GM11168 (cell line): ENCODE measurements at regions not wholly inside any gene's neighbourhood (a gene's known extent, or its start where the extent isn't known, plus 50 kb on each side); places are given as distances from the start of the nearest gene placed in this dataset.

Source experiments
- in situ Hi-C: fragments of 300-500 bp; cut with MboI; formaldehyde crosslinking; loops from one replicate; pipeline ENCODE4 v1.12.0; 2022; ENCODE audit warnings: low sequenced_read_pairs; ENCODE audit not compliant: unreplicated experiment

DNA sequence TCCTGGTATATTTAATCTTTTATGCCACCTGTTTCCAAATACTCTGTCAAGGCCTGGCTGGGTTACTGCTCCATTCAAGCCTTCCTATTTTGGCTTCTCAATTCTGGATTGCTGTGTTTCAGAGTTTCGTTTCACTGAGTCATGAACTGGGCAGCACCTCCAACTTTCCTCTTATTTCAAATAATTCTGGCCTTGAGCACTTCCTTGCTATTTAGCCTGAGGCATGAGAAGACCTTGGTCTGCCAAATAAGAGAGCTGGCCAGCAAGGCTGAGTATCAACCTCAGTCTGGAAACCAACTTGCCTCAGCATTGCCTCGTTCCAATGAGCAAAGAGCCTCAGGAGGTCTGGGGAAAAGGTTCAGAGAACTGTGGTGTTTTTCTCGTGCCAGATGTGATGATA lies 66.6 kb downstream of the TNFAIP3 start:
- in situ Hi-C loops, result no loop called here

DNA sequence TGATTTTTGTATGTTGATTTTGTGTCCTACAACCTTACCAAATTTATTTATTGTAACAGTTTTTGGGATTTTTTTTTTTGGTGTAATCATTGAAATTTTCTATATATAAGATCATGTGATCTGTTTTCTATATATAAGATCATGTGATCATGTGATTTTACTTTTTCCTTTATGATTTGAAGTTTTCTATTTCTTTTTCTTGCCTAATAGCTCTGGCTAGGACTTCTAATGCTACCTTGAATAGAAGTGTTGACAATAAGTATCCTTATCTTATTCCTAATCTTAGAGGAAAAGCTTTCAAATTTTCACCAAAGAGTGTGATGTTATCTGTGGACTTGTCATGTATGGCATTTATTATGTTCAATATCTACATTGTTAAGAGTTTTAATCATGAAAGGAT lies 69.7 kb downstream of the TNFAIP3 start:
- in situ Hi-C loops, result no loop called here

DNA sequence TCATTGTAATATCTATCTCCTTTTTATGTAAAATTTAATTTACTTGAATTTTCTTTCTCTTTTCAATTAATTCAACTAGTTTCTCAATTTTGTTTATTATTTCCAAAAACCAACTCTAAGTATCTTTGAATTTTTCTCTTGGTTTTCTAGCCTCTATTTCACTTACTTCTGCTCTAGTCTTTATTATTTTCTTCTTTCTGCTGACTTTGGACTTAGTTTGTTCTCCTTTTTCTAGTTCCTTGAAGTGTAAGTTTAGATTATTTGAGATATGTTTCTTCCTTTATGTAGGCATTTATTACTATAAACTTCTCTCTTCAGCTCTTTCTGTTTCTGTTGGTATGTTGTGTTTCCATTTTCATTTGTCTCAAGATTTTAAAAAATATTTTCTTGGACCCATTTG lies 70.8 kb downstream of the TNFAIP3 start:
- in situ Hi-C loops, result no loop called here

DNA sequence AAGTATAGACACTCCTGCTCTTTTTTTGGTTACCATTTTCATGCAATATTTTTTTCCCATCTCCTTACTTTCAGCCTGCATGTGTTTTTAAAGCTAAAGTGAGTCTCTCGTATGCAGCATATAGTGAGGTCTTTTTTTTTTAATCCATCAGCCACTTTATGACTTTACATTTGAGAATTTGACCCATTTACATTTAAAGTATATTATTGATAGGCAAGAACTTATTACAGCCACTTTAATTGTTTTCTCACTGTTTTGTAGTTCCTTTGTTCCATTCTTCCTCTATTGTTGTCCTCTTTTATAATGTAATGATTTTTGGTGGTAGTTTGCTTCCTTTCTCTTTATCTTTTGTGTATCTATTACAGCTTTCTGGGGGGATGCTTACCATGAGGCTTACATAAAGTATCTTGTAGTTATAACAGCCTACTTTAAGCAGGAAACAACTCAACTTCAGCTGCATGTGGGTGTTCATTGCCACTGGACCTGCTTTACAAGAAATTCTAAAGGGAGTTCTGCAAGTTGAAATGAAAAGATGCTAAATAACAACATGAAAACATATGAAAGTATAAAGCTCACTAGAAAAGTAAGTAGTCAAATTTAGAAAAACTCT lies 71.8 kb downstream of the TNFAIP3 start:
- in situ Hi-C loops, result no loop called here

DNA sequence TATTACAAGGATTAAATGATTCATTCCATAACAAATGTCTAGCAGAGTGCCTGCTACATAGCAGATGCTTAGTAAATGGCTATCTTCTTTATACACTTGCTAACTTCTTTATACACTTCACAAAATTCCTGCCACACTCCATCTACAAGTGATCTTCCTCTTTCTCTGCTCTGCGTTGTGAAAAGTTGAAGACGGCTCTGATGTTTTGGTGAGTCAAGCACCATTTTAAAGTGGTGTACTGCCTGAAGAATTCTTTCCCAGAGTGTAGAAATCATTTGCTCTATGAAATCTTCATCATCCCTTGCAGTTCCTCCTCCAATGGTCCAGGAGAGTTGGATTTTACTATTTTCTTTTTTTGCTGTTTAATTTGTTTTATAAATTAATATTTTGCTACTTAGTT lies 74.9 kb downstream of the TNFAIP3 start:
- in situ Hi-C loops, result loop anchor here (5.0 kb wide), 2 partner anchors 145 to 245 kb away; no protein-coding TSS in a partner anchor

DNA sequence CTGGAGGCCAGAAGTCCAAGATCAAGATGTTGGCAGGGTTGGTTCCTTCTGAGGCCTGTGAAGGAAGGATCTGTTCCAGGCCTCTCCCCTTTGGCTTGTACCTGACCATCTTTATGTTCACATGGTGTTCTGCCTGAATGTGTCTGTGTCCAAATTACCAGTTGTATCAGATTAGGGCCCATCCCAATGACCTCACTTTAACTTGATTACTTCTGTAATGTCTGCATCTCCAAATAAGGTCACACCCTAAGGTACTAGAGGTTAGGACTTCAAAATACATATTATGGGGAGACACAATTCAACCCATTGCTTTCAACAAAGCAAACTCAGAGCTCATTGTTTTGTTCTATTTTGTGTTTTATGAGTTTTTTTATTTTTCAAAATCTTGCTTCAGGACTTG lies 75.7 kb downstream of the TNFAIP3 start:
- in situ Hi-C loops, result loop anchor here (5.0 kb wide), 2 partner anchors 145 to 245 kb away; no protein-coding TSS in a partner anchor

GRCh38 chr6:137944381-137944780 lies 77.3 kb downstream of the TNFAIP3 start:
- in situ Hi-C loops, result loop anchor here (5.0 kb wide), 2 partner anchors 147 to 247 kb away; no protein-coding TSS in a partner anchor

DNA sequence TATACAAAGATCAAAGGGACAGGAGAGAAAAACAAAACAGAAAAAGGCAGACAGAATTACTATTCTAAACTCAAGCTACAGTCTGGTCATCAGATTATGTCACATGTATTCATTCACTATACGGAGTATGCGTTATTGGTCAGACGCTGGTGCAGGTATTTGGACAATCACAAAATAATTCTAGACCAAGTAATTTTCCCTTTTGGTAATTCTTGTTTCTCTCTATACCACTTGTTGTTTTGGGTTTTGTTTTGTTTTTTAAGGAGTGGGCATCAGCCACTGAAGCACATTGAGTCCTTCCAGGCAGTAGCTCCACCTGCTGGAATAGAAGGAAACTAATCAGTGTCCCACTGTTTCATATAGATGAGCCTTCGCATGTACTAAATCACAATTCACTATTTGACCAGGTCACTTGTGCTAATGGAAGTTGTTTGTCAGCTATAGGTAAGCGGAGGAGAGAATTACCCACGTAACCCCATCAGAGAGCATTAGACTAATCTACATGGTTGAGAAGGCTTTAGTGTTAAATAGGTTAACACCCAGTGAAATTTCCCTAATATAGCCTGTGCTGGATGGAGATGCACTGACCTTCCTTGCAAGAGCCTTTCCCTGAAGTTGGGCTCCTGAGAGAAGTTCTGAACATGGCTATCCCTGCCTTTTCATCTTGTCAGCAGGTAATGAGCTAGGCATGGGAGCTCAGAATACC lies 77.9 kb downstream of the TNFAIP3 start:
- in situ Hi-C loops, result loop anchor here (5.0 kb wide), 2 partner anchors 148 to 248 kb away; no protein-coding TSS in a partner anchor

- in situ Hi-C loops, result no loop called here
These were observed 82.8 kb downstream of the TNFAIP3 start for GRCh38 chr6:137949686-137950390.

GRCh38 chr6:137950581-137950980 lies 83.5 kb downstream of the TNFAIP3 start:
- in situ Hi-C loops, result no loop called here

GRCh38 chr6:137951064-137951597 lies 84.1 kb downstream of the TNFAIP3 start:
- in situ Hi-C loops, result no loop called here

- in situ Hi-C loops, result no loop called here
These were observed 85.2 kb downstream of the TNFAIP3 start for GRCh38 chr6:137952247-137952646.

DNA sequence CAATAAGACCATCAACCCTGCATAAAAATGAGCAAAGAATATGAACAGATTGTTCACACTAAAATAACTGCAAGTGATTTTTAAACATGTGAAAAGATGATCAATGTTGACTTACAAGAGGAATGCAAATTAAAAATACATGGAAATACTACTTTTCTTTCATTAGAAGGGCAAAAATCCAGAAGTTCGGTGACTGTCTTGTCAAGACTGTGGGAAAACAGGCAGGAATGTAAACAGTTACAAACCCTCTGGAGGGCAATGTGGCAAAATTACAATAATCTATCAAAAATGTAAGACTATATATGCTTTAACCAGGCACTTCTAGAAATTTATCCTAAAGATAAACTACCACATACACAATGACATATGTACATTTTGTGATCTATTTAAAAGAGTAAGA lies 86.7 kb downstream of the TNFAIP3 start:
- in situ Hi-C loops, result no loop called here

- in situ Hi-C loops, result no loop called here
These were observed 87.2 kb downstream of the TNFAIP3 start for GRCh38 chr6:137954253-137954652.

- in situ Hi-C loops, result no loop called here
These were observed 89.0 kb downstream of the TNFAIP3 start for GRCh38 chr6:137956098-137956488.

- in situ Hi-C loops, result no loop called here
These were observed 90.4 kb downstream of the TNFAIP3 start for GRCh38 chr6:137957471-137957870.

- in situ Hi-C loops, result no loop called here
These were observed 91.9 kb downstream of the TNFAIP3 start for GRCh38 chr6:137958811-137959565.

GRCh38 chr6:137962725-137963124 lies 95.7 kb downstream of the TNFAIP3 start:
- in situ Hi-C loops, result no loop called here

DNA sequence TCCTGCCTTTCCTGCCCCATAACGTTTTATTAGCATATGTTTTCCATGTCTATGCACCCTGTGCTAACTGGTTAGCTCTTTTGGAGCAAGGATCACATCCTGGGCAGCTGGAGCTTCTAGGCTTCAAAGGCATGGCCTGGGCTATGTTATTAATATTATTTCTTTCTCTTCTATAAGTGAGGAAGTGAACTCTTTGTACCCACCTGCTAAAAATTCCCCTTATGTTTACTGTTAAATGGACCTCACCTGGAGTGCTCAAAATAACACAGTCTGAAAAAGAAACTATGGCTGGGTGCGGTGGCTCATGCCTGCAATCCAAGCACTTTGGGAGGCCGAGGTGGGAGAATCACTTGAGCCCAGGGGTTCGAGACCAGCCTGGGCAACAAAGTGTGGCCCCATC lies 97.8 kb downstream of the TNFAIP3 start:
- in situ Hi-C loops, result no loop called here
